22Rv1 (cell line): ENCODE measurements at regions not wholly inside any gene's neighbourhood (a gene's known extent, or its start where the extent isn't known, plus 50 kb on each side); places are given as distances from the start of the nearest gene placed in this dataset.

ENCODE experiments used
- ZFX ChIP-seq: fragments of 450-650 bp; IDR thresholded peaks from 2 replicates; pipeline ENCODE4 v1.6.1; 2017; ENCODE audit warnings: antibody characterized with exemption, borderline replicate concordance
- TF ChIP-seq, protein P1 (sequence below): fragments of 450-650 bp; IDR thresholded peaks from 2 replicates; pipeline ENCODE4 v1.5.1; 2017; ENCODE audit warnings: mild to moderate bottlenecking

DNA sequence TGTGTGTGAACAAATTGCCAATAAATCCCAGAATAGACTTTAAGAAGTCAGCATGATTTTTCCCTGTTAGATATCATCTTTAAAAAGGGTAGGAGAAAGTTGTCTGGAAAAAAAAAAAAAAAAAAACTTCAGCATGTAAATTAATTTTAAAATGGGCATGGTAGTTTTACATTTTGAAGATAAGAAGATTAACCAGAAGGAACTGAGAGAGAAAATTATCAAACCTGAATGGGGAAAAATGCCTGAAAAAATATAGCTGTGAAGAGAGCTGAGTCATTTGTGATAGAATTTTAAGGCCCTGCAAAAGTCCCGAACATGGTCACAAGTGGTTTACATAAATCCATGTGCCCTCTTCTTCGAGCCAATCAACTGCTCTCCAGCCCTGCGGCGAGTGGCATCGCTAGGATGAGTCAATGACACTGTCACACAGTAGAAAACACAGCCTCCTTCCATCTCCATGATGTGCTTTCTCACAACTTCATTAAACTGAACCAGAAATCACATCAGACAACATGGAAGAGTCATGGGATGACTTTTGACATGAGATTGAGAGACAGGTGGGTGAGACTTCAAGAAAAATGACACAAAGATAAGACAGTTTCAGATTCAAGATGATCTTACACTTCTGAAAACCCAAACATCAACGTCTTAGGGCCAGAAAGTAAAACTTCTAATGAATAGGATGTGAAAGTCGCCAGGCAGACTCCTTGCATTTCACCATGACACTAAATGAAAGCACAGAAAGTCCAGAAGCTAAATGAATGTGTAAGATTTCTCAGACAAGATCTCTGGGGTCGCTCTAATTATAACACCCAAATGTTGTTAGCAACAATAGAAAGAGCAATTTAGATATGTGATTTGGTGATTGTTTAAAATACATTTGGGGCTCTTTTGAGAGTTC lies 273.0 kb upstream of the ID2 start:
- TF ChIP-seq, protein P1, sequence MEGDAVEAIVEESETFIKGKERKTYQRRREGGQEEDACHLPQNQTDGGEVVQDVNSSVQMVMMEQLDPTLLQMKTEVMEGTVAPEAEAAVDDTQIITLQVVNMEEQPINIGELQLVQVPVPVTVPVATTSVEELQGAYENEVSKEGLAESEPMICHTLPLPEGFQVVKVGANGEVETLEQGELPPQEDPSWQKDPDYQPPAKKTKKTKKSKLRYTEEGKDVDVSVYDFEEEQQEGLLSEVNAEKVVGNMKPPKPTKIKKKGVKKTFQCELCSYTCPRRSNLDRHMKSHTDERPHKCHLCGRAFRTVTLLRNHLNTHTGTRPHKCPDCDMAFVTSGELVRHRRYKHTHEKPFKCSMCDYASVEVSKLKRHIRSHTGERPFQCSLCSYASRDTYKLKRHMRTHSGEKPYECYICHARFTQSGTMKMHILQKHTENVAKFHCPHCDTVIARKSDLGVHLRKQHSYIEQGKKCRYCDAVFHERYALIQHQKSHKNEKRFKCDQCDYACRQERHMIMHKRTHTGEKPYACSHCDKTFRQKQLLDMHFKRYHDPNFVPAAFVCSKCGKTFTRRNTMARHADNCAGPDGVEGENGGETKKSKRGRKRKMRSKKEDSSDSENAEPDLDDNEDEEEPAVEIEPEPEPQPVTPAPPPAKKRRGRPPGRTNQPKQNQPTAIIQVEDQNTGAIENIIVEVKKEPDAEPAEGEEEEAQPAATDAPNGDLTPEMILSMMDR = no peak
- no peak for TF ChIP-seq ZFX
